Lower leg skin (tissue), 4 donors: ENCODE measurements at regions not wholly inside any gene's neighbourhood (a gene's known extent, or its start where the extent isn't known, plus 50 kb on each side); places are given as distances from the start of the nearest gene placed in this dataset.

ENCODE experiments used
- DNase-seq, 2 donors: peaks; one replicate each; pipeline ENCODE4 v3.0.0-alpha.2; 2019; ENCODE audit warnings: low spot score in 2 of 2
- H3K4me3 ChIP-seq: fragments of 200-600 bp; sonication (generic); 2 replicates; pipeline ENCODE4 v1.5.1; 2017; ENCODE audit warnings: mild to moderate bottlenecking, low read depth; ENCODE audit not compliant: poor library complexity, severe bottlenecking
- POLR2A ChIP-seq, 2 donors: fragments of 450-650 bp; IDR thresholded peaks; one replicate each; pipeline ENCODE4 v1.6.1; 2016 to 2017; ENCODE audit warnings: antibody characterized with exemption in 2 of 2, mild to moderate bottlenecking in 1 of 2, moderate library complexity in 1 of 2
- WGBS, 2 donors: methylation state at CpG; one replicate each; pipeline ENCODE4 v1.1.5; 2018; 5-methylcytosine and 5-hydroxymethylcytosine counted together
- intact Hi-C: fragments of 100-400 bp; cut with DNase I; formaldehyde crosslinking; loops from one replicate; pipeline ENCODE4 v1.15.0; 2023; ENCODE audit warnings: low total_unique reads
- TF ChIP-seq, protein P1 (sequence below), 3 donors: fragments of 450-650 bp; IDR thresholded peaks; one replicate each; pipeline ENCODE4 v1.5.1; 2016; ENCODE audit warnings: antibody characterized with exemption in 3 of 3, mild to moderate bottlenecking in 3 of 3, moderate library complexity in 2 of 3

DNA sequence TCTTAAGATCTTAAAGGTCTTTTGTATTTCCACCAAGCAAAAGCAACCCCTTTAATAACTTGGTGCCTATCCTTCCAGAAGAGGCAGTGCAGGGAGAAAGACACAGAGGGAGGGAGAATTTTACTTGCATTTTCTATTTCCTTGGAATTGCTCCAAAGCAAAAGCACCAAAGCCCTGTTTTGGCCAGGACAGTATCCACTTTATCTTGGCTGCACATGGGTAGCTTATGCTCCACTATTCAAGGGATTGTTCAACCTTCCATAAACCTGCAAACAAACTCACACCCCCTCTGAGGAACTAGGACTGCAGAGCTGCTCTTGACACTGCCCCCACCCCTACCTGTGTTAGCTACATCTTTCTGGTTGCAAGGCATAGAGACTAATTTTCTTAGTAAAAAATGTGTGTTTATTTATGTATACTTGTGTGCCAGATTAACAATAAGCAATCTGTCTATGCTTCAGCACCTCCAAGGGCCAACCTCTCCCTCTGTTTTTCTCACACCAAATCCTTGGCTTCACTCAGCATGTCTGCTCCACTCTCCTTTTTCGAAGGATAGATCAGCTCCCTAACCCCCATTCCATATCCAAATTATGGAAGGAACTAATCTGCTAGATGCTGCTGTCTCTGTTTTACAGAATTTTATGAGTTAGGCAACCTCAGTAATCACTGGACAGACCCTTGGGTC lies 68.1 kb upstream of the KLF12 start:
- H3K4me3 ChIP-seq: no peak overlapping the region
- WGBS, 2 donors: 64 to 77% methylated on average over 1 of the region's 1 CpG
- no peak for DNase-seq
- TF ChIP-seq, protein P1, sequence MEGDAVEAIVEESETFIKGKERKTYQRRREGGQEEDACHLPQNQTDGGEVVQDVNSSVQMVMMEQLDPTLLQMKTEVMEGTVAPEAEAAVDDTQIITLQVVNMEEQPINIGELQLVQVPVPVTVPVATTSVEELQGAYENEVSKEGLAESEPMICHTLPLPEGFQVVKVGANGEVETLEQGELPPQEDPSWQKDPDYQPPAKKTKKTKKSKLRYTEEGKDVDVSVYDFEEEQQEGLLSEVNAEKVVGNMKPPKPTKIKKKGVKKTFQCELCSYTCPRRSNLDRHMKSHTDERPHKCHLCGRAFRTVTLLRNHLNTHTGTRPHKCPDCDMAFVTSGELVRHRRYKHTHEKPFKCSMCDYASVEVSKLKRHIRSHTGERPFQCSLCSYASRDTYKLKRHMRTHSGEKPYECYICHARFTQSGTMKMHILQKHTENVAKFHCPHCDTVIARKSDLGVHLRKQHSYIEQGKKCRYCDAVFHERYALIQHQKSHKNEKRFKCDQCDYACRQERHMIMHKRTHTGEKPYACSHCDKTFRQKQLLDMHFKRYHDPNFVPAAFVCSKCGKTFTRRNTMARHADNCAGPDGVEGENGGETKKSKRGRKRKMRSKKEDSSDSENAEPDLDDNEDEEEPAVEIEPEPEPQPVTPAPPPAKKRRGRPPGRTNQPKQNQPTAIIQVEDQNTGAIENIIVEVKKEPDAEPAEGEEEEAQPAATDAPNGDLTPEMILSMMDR (IDR thresholded peaks at IDR 0.05): no peak
- intact Hi-C loops: no loop called here

DNA sequence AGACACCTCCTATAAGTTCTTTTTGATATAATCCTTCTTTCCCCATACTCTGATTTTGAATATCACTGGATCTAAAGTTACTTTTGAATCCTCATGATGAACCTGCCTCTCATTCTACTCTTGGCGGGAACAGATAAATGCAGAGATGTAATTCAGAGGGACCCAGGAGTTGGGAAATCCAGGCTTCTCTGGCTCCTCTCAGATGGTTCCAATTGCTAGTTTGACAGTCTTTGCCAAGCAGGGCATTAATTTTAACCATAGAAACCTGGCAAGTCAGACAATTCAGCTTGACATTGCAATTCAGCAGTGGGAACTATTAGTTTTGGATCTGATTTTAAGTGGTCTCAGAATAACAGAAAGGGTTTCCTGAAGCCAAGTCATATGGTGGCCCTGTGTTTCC lies 67.3 kb upstream of the KLF12 start:
- no peak overlapping the region for H3K4me3 ChIP-seq
- no peak for DNase-seq
- intact Hi-C loops: no loop called here
- WGBS, 2 donors: 88 to 96% methylated on average over 1 of the region's 1 CpG
- TF ChIP-seq, protein P1 (IDR thresholded peaks at IDR 0.05): no peak
- TF ChIP-seq POLR2A (IDR thresholded peaks at IDR 0.05): no peak

DNA sequence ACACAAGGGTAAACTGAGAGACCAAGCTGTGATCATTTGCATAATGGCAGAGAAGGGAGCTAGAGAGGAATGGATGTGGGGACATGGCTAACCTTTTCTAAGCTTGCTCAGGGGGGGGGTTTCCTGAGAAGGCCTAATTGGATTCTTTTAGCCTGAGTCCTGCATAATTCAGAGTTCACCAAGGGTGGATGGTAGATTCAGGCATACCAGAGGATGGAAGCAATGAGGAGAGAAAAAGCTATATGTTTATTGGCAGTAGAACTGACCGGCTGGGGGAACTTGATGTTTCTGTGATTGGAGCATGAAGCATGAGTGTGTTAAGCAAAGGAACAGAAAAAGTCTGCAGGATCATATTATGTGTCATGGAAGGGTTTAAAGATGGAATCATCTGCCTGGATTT lies 65.9 kb upstream of the KLF12 start:
- intact Hi-C loops: no loop called here
- WGBS, 2 donors: 89 to 95% methylated on average over 1 of the region's 1 CpG
- no peak for TF ChIP-seq POLR2A (IDR thresholded peaks at IDR 0.05)
- TF ChIP-seq, protein P1 (IDR thresholded peaks at IDR 0.05): no peak
- no peak overlapping the region for H3K4me3 ChIP-seq
- DNase-seq: no peak

DNA sequence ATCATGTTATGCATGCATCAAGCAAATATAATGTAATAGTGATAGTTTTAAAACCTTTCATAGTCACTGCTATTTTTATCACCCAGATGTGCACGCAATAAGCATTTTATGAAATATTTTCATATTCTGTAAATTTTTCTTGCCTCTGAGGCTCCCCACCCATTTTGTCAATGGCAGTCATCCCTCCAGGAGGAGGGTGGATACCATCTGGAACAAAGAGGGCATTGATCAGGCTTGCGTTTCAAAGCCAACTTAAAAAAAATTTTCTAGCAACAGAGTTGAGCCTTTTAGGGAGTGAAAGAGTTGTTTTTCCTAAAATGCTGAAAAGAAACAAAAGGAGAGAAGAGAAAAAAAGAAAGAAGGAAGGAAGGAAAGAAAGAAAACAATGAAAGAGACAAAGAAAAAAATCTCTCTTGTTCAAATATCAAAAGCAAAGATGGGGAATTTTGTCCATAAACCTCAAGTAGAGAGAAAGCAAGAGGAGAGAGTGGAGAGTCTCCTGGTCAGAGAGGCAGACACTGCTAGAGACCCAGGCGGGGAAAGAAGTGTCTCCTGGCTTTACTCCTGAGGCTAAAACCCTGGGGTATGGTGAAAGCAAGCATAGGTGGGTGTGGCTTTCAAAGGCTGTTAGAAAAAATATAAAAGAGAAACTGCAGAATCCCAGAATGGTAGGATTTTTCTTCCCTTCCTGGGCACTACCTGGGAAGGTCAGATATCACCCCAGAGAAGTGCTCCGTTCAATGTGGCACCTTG lies 63.6 kb upstream of the KLF12 start:
- 52 to 55% methylated on average over 4 of the region's 4 CpGs for WGBS, 2 donors
- no peak for TF ChIP-seq POLR2A (IDR thresholded peaks at IDR 0.05)
- TF ChIP-seq, protein P1 (IDR thresholded peaks at IDR 0.05): no peak
- intact Hi-C loops: no loop called here
- H3K4me3 ChIP-seq: no peak overlapping the region
- no peak for DNase-seq

DNA sequence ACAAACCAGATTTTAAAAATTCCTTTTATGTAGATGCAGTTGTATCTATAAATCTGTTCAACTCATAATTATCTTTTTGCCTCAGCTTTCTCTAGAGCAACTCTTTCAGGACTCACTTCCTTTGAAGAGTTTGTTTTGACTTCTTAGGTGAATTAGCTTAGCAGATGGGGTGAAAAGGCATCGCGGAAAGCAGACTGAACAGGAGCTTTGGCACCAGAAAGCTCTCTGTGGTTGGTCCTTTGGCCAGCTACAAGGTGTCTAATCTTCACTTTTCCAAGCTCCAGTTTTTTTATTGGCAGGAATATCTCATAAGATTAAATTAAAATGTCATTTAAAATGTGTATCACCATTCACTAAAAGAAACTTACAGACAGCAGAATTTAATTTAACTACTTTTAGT lies 60.6 kb upstream of the KLF12 start:
- DNase-seq: no peak
- intact Hi-C loops: no loop called here
- TF ChIP-seq POLR2A (IDR thresholded peaks at IDR 0.05): no peak
- TF ChIP-seq, protein P1 (IDR thresholded peaks at IDR 0.05): no peak
- 45 to 53% methylated on average over 2 of the region's 2 CpGs for WGBS, 2 donors
- H3K4me3 ChIP-seq: no peak overlapping the region
